ENCODE measurements at regions not wholly inside any gene's neighbourhood (a gene's known extent, or its start where the extent isn't known, plus 50 kb on each side); places are given as distances from the start of the nearest gene placed in this dataset.
"Not testable (repeated sequence)": the region's sequence is repeated elsewhere in the genome, so short reads cannot be mapped to it uniquely, and the experiment has no call there.

DNA sequence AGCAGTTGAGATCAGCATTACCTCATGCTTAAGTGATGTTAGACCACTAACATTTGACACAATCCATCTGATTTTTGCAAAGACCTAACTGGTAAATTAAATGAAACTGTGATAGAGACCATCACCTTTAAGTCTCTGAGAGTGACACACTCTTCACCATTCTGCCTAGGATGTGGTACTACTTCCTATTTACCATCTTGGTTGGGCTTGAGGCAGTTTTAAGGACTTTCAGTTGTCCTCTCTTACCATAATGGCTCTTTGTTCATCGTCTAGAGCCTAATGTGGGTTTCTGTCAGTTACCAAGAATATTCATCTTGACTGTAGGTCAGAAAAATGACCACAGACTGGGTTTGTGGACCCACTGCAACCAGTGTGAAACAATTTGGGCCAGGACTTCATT is 158.1 kb downstream of the CETN3 start:
- Histone ChIP-seq H3K36me3 (ENCODE audit: control insufficient read depth in 4 of 4, insufficient read depth in 4 of 4, low read length in 4 of 4) (no peaks in the 10 kb centered on the region), H3K4me3 (no peak overlapping the region), H3K27me3 (ENCODE audit: control insufficient read depth in 3 of 3, insufficient read depth in 3 of 3, low read length in 2 of 3) (no peaks in the 10 kb centered on the region), H3K9me3 (ENCODE audit: control insufficient read depth in 4 of 4, insufficient read depth in 3 of 4, low read length in 3 of 4) (no peaks in the 10 kb centered on the region), H3K27ac (ENCODE audit: low read depth in 1 of 2, low read length in 1 of 2) (no peak overlapping the region), H3K4me1 (ENCODE audit: control insufficient read depth in 5 of 5, insufficient read depth in 5 of 5, low read length in 5 of 5) (no peaks in the 10 kb centered on the region), H3K9ac (ENCODE audit: insufficient read depth in 1 of 2, low read length in 2 of 2) (no peak overlapping the region)
- DNase-seq, result no peak
- ATAC-seq (ENCODE audit: insufficient read depth, low FRiP score), result no peak
- 95 to 96% methylated on average over 1 of the region's 1 CpG for WGBS, 2 donors
- no peak for TF ChIP-seq CTCF (IDR thresholded peaks at IDR 0.05; ENCODE audit: control extremely low read depth, extremely low read depth)

GRCh38 chr5:90248640-90249039 is 160.9 kb downstream of the CETN3 start:
- Histone ChIP-seq H3K27me3 (ENCODE audit: control insufficient read depth in 3 of 3, insufficient read depth in 3 of 3, low read length in 2 of 3) (no peaks in the 10 kb centered on the region), H3K9ac (ENCODE audit: insufficient read depth in 1 of 2, low read length in 2 of 2) (no peak overlapping the region), H3K4me1 (ENCODE audit: control insufficient read depth in 5 of 5, insufficient read depth in 5 of 5, low read length in 5 of 5) (no peaks in the 10 kb centered on the region), H3K36me3 (ENCODE audit: control insufficient read depth in 4 of 4, insufficient read depth in 4 of 4, low read length in 4 of 4) (no peaks in the 10 kb centered on the region), H3K4me3 (no peak overlapping the region), H3K27ac (ENCODE audit: low read depth in 1 of 2, low read length in 1 of 2) (no peak overlapping the region), H3K9me3 (ENCODE audit: control insufficient read depth in 4 of 4, insufficient read depth in 3 of 4, low read length in 3 of 4) (no peaks in the 10 kb centered on the region)
- ATAC-seq (ENCODE audit: insufficient read depth, low FRiP score), result no peak
- TF ChIP-seq CTCF (IDR thresholded peaks at IDR 0.05; ENCODE audit: control extremely low read depth, extremely low read depth), result no peak
- no peak for DNase-seq
- 59 to 82% methylated on average over 1 of the region's 1 CpG for WGBS, 2 donors

- H3K36me3 ChIP-seq (ENCODE audit: control insufficient read depth in 4 of 4, insufficient read depth in 4 of 4, low read length in 4 of 4); ATAC-seq (ENCODE audit: insufficient read depth, low FRiP score); H3K4me1 ChIP-seq (ENCODE audit: control insufficient read depth in 5 of 5, insufficient read depth in 5 of 5, low read length in 5 of 5); H3K27ac ChIP-seq (ENCODE audit: low read depth in 1 of 2, low read length in 1 of 2); H3K4me3 ChIP-seq; H3K9ac ChIP-seq (ENCODE audit: insufficient read depth in 1 of 2, low read length in 2 of 2); H3K9me3 ChIP-seq (ENCODE audit: control insufficient read depth in 4 of 4, insufficient read depth in 3 of 4, low read length in 3 of 4); DNase-seq; H3K27me3 ChIP-seq (ENCODE audit: control insufficient read depth in 3 of 3, insufficient read depth in 3 of 3, low read length in 2 of 3): not testable (repeated sequence)
- WGBS, 2 donors, result 77 to 92% methylated on average over 3 of the region's 3 CpGs
These were observed 165.7 kb downstream of the CETN3 start for GRCh38 chr5:90243848-90244247.

DNA sequence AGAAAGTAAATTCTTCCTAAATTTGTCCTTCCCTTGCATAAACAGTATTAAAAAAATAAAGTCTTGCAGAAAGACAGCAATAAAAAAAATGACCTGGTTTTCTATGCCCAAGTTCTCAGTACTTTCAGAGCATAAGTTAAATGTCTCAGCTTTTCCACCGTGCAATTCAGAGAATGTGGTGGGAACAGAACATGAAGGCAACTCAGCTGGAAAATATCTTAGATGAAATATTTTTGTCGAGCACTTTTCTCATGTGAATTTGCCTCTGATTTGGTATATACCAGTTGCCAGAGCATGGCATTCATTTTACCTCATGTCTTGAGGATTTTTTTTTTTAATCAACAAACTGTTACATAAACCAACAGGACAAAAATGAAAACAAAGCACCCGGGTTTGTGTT is 176.1 kb downstream of the CETN3 start:
- H3K27me3 ChIP-seq (ENCODE audit: control insufficient read depth in 3 of 3, insufficient read depth in 3 of 3, low read length in 2 of 3), result no peaks in the 10 kb centered on the region
- no peak overlapping the region for H3K4me3 ChIP-seq
- no peak for TF ChIP-seq CTCF (IDR thresholded peaks at IDR 0.05; ENCODE audit: control extremely low read depth, extremely low read depth)
- no peak overlapping the region for H3K27ac ChIP-seq (ENCODE audit: low read depth in 1 of 2, low read length in 1 of 2)
- no peaks in the 10 kb centered on the region for H3K36me3 ChIP-seq (ENCODE audit: control insufficient read depth in 4 of 4, insufficient read depth in 4 of 4, low read length in 4 of 4)
- H3K4me1 ChIP-seq (ENCODE audit: control insufficient read depth in 5 of 5, insufficient read depth in 5 of 5, low read length in 5 of 5), result no peaks in the 10 kb centered on the region
- H3K9me3 ChIP-seq (ENCODE audit: control insufficient read depth in 4 of 4, insufficient read depth in 3 of 4, low read length in 3 of 4), result no peaks in the 10 kb centered on the region
- WGBS, 2 donors, result 77 to 89% methylated on average over 3 of the region's 3 CpGs
- H3K9ac ChIP-seq (ENCODE audit: insufficient read depth in 1 of 2, low read length in 2 of 2), result no peak overlapping the region
- DNase-seq (no peak), ATAC-seq (ENCODE audit: insufficient read depth, low FRiP score) (no peak)

Measured in lung (tissue), 11 donors.